ENCODE measurements at regions not wholly inside any gene's neighbourhood (a gene's known extent, or its start where the extent isn't known, plus 50 kb on each side); places are given as distances from the start of the nearest gene placed in this dataset.

DNA sequence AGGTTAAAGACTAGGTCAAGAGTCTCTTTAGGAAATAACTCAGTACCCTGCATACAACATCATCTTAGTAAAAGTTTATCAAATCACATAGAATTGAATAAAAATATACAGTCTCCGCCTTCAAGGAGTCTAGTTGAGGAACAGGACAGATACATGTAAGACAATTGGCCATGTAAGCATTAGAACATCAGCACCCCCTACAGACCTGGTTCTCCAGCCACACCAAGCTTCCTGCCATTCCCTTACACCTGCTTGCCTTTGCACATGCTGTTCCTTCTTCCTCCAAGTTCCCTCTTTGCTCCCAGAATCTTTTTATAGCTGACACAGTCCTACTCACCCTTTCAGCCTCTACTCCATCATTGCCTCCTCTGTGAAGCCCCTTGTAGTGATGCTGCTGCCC is 187.8 kb upstream of the LRFN2 start:
- TF ChIP-seq, protein P1, sequence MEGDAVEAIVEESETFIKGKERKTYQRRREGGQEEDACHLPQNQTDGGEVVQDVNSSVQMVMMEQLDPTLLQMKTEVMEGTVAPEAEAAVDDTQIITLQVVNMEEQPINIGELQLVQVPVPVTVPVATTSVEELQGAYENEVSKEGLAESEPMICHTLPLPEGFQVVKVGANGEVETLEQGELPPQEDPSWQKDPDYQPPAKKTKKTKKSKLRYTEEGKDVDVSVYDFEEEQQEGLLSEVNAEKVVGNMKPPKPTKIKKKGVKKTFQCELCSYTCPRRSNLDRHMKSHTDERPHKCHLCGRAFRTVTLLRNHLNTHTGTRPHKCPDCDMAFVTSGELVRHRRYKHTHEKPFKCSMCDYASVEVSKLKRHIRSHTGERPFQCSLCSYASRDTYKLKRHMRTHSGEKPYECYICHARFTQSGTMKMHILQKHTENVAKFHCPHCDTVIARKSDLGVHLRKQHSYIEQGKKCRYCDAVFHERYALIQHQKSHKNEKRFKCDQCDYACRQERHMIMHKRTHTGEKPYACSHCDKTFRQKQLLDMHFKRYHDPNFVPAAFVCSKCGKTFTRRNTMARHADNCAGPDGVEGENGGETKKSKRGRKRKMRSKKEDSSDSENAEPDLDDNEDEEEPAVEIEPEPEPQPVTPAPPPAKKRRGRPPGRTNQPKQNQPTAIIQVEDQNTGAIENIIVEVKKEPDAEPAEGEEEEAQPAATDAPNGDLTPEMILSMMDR (IDR thresholded peaks at IDR 0.05; ENCODE audit: control insufficient read depth, extremely low read depth, insufficient read depth) = peak; percentile 45
- H3K4me3 ChIP-seq (ENCODE audit: low read depth, low read length) = no peak overlapping the region
- no peak for DNase-seq (ENCODE audit: low read depth)

DNA sequence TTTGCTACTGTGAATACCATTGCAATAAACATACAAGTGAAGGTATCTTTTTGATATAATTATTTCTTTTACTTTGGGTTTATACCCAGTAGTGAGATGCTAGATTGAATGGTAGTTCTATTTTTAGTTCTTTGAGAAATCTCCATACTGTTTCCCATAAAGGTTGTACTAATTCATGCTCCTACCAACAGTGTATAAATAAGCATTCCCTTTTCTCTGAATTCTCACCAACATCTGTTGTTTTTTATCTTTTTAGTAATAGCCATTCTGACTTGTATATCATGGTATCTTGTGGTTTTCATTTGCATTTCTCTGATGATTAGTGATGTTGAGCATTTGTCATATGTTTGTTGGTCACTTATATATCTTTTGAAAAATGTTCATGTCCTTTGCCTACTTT is 183.6 kb upstream of the LRFN2 start:
- no peak overlapping the region for H3K4me3 ChIP-seq (ENCODE audit: low read depth, low read length)
- TF ChIP-seq, protein P1 (IDR thresholded peaks at IDR 0.05; ENCODE audit: control insufficient read depth, extremely low read depth, insufficient read depth) = no peak
- no peak for DNase-seq (ENCODE audit: low read depth)

DNA sequence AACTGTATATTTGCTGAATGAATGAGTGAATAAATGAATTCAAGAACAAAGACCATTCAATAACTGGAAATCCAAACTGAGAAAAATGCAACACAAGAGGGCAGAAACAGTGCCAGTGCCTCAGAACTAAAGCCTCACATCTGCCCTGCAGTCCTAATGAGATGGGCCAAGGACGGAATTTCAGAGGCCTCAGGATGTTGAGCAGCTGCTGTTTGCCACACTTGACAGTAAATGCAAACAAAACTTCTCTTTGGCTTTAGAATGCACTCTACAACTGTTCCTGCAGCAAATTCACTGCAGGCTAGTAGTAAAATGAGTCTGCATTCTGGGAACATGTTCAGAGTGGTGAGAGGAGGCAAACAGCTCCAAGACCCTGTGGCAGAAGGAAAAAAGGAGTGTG is 177.6 kb upstream of the LRFN2 start:
- H3K4me3 ChIP-seq (ENCODE audit: low read depth, low read length) = no peak overlapping the region
- DNase-seq (ENCODE audit: low read depth) = no peak
- TF ChIP-seq, protein P1 (IDR thresholded peaks at IDR 0.05; ENCODE audit: control insufficient read depth, extremely low read depth, insufficient read depth) = no peak

DNA sequence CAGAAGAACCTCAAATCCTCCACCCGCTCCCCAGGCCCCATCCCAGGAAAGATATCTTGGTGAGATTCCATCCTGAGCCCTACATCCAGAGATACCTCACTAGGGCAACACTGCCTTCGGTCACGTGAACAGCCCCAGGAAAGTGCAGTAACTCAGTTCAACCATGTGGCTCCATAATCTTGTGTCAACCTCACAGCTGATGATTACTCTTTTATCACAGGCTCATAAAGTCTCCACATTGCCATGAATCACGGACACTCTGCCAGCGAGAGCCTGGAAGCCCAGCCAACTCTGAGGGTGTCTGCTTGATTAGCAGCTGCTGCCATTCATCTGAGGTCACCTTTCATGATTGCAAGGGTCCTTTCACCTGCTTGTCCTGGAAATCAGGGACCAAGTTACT is 175.8 kb upstream of the LRFN2 start:
- no peak for DNase-seq (ENCODE audit: low read depth)
- H3K4me3 ChIP-seq (ENCODE audit: low read depth, low read length) = no peak overlapping the region
- TF ChIP-seq, protein P1 (IDR thresholded peaks at IDR 0.05; ENCODE audit: control insufficient read depth, extremely low read depth, insufficient read depth) = no peak

DNA sequence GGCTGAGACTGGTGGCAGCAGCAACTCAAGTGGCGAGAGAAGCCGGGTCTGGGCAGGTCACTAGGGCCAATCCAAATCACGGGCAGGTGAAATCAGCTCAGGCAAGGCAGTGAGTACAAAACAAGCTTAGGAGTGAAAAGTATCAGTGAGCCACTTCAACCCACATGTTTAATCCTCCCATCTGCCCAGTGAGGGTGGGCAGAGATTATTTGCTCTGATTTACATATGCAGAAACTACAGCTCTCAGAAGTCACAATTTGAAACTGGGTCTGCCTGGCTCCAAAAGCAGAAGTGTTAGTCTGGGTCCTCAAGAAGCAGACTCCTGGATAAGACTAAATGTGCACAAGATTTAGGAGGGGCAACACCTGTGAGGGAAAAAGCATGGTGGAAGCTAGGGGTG is 173.7 kb upstream of the LRFN2 start:
- TF ChIP-seq, protein P1 (IDR thresholded peaks at IDR 0.05; ENCODE audit: control insufficient read depth, extremely low read depth, insufficient read depth) = no peak
- DNase-seq (ENCODE audit: low read depth) = no peak
- H3K4me3 ChIP-seq (ENCODE audit: low read depth, low read length) = no peak overlapping the region

DNA sequence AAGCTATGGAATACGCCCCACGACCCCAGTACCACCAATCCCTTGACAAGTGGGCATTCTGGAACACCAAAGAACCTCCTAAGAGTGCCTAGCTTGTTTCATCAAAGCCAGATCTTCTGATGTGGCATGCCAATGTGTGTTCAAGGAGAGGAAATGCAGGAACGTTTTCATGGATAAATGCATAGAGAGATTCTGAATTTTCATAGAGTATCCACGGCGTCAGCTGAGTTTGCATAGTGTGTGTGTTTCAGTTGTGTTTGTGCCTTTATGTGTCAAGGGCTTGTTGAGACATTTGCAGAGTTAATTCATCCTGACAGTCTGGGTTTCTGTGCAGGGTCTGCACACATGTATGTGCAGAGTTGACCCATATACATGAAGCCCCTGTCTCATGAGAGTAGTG is 172.7 kb upstream of the LRFN2 start:
- TF ChIP-seq, protein P1 (IDR thresholded peaks at IDR 0.05; ENCODE audit: control insufficient read depth, extremely low read depth, insufficient read depth) = no peak
- H3K4me3 ChIP-seq (ENCODE audit: low read depth, low read length) = no peak overlapping the region
- DNase-seq (ENCODE audit: low read depth) = no peak

DNA sequence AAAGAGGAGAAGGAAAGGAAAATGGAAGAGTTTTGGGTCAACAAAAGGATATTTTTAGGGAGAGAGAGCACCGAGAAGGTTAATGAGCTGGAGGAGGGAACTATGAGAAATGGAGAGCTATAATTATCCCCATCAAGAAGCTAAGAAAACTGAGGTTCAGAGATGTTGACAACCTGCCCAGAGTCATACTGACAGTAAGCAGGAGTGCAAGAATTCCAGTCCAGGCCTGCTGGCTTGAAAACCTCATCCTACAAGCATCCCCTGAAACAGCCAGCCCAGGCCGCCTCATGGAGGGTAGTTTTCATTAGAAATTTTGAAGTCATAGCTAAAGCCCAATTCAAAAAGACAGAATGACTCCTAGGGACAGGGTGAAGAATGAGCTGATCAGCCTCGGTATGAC is 172.1 kb upstream of the LRFN2 start:
- no peak for DNase-seq (ENCODE audit: low read depth)
- TF ChIP-seq, protein P1 (IDR thresholded peaks at IDR 0.05; ENCODE audit: control insufficient read depth, extremely low read depth, insufficient read depth) = no peak

More for the DNA sequence above, 172.1 kb upstream of the LRFN2 start:
- no peak overlapping the region for H3K4me3 ChIP-seq (ENCODE audit: low read depth, low read length)

Data from LNCaP clone FGC (cell line).